Forelimb muscle (tissue), 1 donor: ENCODE measurements at regions not wholly inside any gene's neighbourhood (a gene's known extent, or its start where the extent isn't known, plus 50 kb on each side); places are given as distances from the start of the nearest gene placed in this dataset.
"Not testable (repeated sequence)": the region's sequence is repeated elsewhere in the genome, so short reads cannot be mapped to it uniquely, and the experiment has no call there.

Experiments
- DNase-seq: peaks from one replicate; pipeline ENCODE4 v3.0.0-alpha.2; 2013; ENCODE audit warnings: low read depth

- DNase-seq: not testable (repeated sequence)
Measured at GRCh38 chr15:70367913-70368705, 270.4 kb upstream of the TLE3 start.

- DNase-seq: not testable (repeated sequence)
Measured at GRCh38 chr15:70364023-70364422, 266.3 kb upstream of the TLE3 start.

- DNase-seq: no peak
Measured at GRCh38 chr15:70362886-70363285, 265.2 kb upstream of the TLE3 start.

- no peak for DNase-seq
Measured at GRCh38 chr15:70362350-70362749, 264.6 kb upstream of the TLE3 start.

- DNase-seq: no peak
Measured at GRCh38 chr15:70361891-70362290, 264.2 kb upstream of the TLE3 start.

GRCh38 chr15:70361106-70361505, 263.4 kb upstream of the TLE3 start:
- no peak for DNase-seq

GRCh38 chr15:70358871-70359647, 261.3 kb upstream of the TLE3 start:
- DNase-seq: no peak

GRCh38 chr15:70358011-70358819, 260.5 kb upstream of the TLE3 start:
- DNase-seq: no peak

GRCh38 chr15:70357453-70357852, 259.7 kb upstream of the TLE3 start:
- no peak for DNase-seq

- DNase-seq: no peak
Measured at GRCh38 chr15:70356919-70357318, 259.2 kb upstream of the TLE3 start.

GRCh38 chr15:70356062-70356860, 258.5 kb upstream of the TLE3 start:
- no peak for DNase-seq

- DNase-seq: no peak
Measured at GRCh38 chr15:70355275-70355795, 257.6 kb upstream of the TLE3 start.

GRCh38 chr15:70354346-70354905, 256.7 kb upstream of the TLE3 start:
- DNase-seq: no peak

- DNase-seq: no peak
Measured at GRCh38 chr15:70353606-70354345, 256.1 kb upstream of the TLE3 start.

- DNase-seq: no peak
Measured at GRCh38 chr15:70351941-70352774, 254.4 kb upstream of the TLE3 start.

- no peak for DNase-seq
Measured at GRCh38 chr15:70351391-70351790, 253.7 kb upstream of the TLE3 start.

- no peak for DNase-seq
Measured at GRCh38 chr15:70348581-70349344, 251.0 kb upstream of the TLE3 start.

- no peak for DNase-seq
Measured at GRCh38 chr15:70348226-70348543, 250.5 kb upstream of the TLE3 start.
